ENCODE measurements at regions not wholly inside any gene's neighbourhood (a gene's known extent, or its start where the extent isn't known, plus 50 kb on each side); places are given as distances from the start of the nearest gene placed in this dataset.

- TF ChIP-seq CTCF (IDR thresholded peaks at IDR 0.05) (no peak), POLR2AphosphoS5 (IDR thresholded peaks at IDR 0.05) (no peak)
These were observed 70.4 kb upstream of the PPM1H start for GRCh38 chr12:63005382-63005781.
